ENCODE measurements at regions not wholly inside any gene's neighbourhood (a gene's known extent, or its start where the extent isn't known, plus 50 kb on each side); places are given as distances from the start of the nearest gene placed in this dataset.

GRCh38 chr9:108207561-108208165 is 648.1 kb downstream of the ACTL7B start:
- Histone ChIP-seq H3K79me2 (ENCODE audit: control insufficient read depth, insufficient read depth, low read length) (no peaks in the 10 kb centered on the region), H3K27me3 (ENCODE audit: control insufficient read depth, extremely low read depth, insufficient read depth, low read length) (no peaks in the 10 kb centered on the region), H3K36me3 (ENCODE audit: control insufficient read depth in 2 of 2, extremely low read depth in 1 of 2, insufficient read depth in 2 of 2, low read length in 2 of 2) (no peaks in the 10 kb centered on the region), H3K9me3 (ENCODE audit: control insufficient read depth, low read depth, low read length) (no peaks in the 10 kb centered on the region), H3K9me1 (ENCODE audit: control insufficient read depth, extremely low read depth, insufficient read depth, low read length) (no peaks in the 10 kb centered on the region), H3K9ac (ENCODE audit: control insufficient read depth, extremely low read depth, insufficient read depth, low read length) (no peak overlapping the region), H3K27ac (ENCODE audit: control insufficient read depth, insufficient read depth, low read length) (no peak overlapping the region), H3K4me1 (ENCODE audit: control insufficient read depth, extremely low read depth, insufficient read depth, low read length) (no peaks in the 10 kb centered on the region), H3K4me2 (ENCODE audit: control insufficient read depth, extremely low read depth, insufficient read depth, low read depth, low read length) (no peak overlapping the region), H2AFZ (ENCODE audit: control insufficient read depth, low read length) (no peak overlapping the region), H3K4me3 (ENCODE audit: control insufficient read depth in 2 of 3, extremely low read depth in 1 of 3, insufficient read depth in 2 of 3, low read depth in 1 of 3, low read length in 3 of 3) (no peak overlapping the region), H4K20me1 (ENCODE audit: control insufficient read depth, extremely low read depth, insufficient read depth, low read length) (no peaks in the 10 kb centered on the region)
- no peak for DNase-seq (ENCODE audit: low read depth, low spot score)
- dilution Hi-C loops (cut with MboI; ENCODE audit: extremely low pct_ligation_motif_present, low sequenced_read_pairs) = no loop called here
- FAIRE-seq = no peak
- no peak for TF ChIP-seq EZH2 (IDR thresholded peaks at IDR 0.05; ENCODE audit: low read length)
- no peak for TF ChIP-seq CTCF (optimal IDR thresholded peaks at IDR 0.05 in 1 of 3, IDR thresholded peaks at IDR 0.05 in 1 of 3, conservative IDR thresholded peaks at IDR 0.05 in 1 of 3; ENCODE audit: extremely low read depth in 1 of 3, insufficient read depth in 2 of 3, low read length in 3 of 3)

GRCh38 chr9:108205276-108205675 is 650.5 kb downstream of the ACTL7B start:
- FAIRE-seq (no peak), DNase-seq (ENCODE audit: low read depth, low spot score) (no peak)
- Histone ChIP-seq H4K20me1 (ENCODE audit: control insufficient read depth, extremely low read depth, insufficient read depth, low read length) (no peaks in the 10 kb centered on the region), H2AFZ (ENCODE audit: control insufficient read depth, low read length) (no peak overlapping the region), H3K4me3 (ENCODE audit: control insufficient read depth in 2 of 3, extremely low read depth in 1 of 3, insufficient read depth in 2 of 3, low read depth in 1 of 3, low read length in 3 of 3) (no peak overlapping the region), H3K4me1 (ENCODE audit: control insufficient read depth, extremely low read depth, insufficient read depth, low read length) (no peaks in the 10 kb centered on the region), H3K27me3 (ENCODE audit: control insufficient read depth, extremely low read depth, insufficient read depth, low read length) (no peaks in the 10 kb centered on the region), H3K9me3 (ENCODE audit: control insufficient read depth, low read depth, low read length) (no peaks in the 10 kb centered on the region), H3K9me1 (ENCODE audit: control insufficient read depth, extremely low read depth, insufficient read depth, low read length) (no peaks in the 10 kb centered on the region), H3K4me2 (ENCODE audit: control insufficient read depth, extremely low read depth, insufficient read depth, low read depth, low read length) (no peak overlapping the region), H3K79me2 (ENCODE audit: control insufficient read depth, insufficient read depth, low read length) (no peaks in the 10 kb centered on the region), H3K27ac (ENCODE audit: control insufficient read depth, insufficient read depth, low read length) (no peak overlapping the region), H3K36me3 (ENCODE audit: control insufficient read depth in 2 of 2, extremely low read depth in 1 of 2, insufficient read depth in 2 of 2, low read length in 2 of 2) (no peaks in the 10 kb centered on the region), H3K9ac (ENCODE audit: control insufficient read depth, extremely low read depth, insufficient read depth, low read length) (no peak overlapping the region)
- TF ChIP-seq CTCF (optimal IDR thresholded peaks at IDR 0.05 in 1 of 3, IDR thresholded peaks at IDR 0.05 in 1 of 3, conservative IDR thresholded peaks at IDR 0.05 in 1 of 3; ENCODE audit: extremely low read depth in 1 of 3, insufficient read depth in 2 of 3, low read length in 3 of 3) = no peak
- TF ChIP-seq EZH2 (IDR thresholded peaks at IDR 0.05; ENCODE audit: low read length) = no peak
- dilution Hi-C loops (cut with MboI; ENCODE audit: extremely low pct_ligation_motif_present, low sequenced_read_pairs) = no loop called here

Data from keratinocyte (primary cell).